GM23248 (cell line): ENCODE measurements at regions not wholly inside any gene's neighbourhood (a gene's known extent, or its start where the extent isn't known, plus 50 kb on each side); places are given as distances from the start of the nearest gene placed in this dataset.

ENCODE experiments used
- DNase-seq: peaks from one replicate; pipeline ENCODE4 v3.0.0-alpha.2; 2015
- H2AFZ ChIP-seq: fragments of 200-600 bp; sonication (generic); 2 replicates; pipeline ENCODE4 v1.6.1; 2016; ENCODE audit warnings: antibody characterized with exemption
- H3F3A ChIP-seq: fragments of 200-600 bp; sonication (generic); 2 replicates; pipeline ENCODE4 v1.6.1; 2016; ENCODE audit warnings: mild to moderate bottlenecking, antibody characterized with exemption, mixed run types; ENCODE audit not compliant: insufficient read depth
- H3K27ac ChIP-seq: fragments of 200-600 bp; sonication (generic); 2 replicates; pipeline ENCODE4 v1.5.1; 2016; ENCODE audit warnings: mild to moderate bottlenecking
- H3K27me3 ChIP-seq: fragments of 200-600 bp; sonication (generic); replicated peaks from 2 replicates; pipeline ENCODE4 v1.6.1; 2016; ENCODE audit warnings: mild to moderate bottlenecking; ENCODE audit not compliant: insufficient read depth
- H3K36me3 ChIP-seq: fragments of 200-600 bp; sonication (generic); 2 replicates; pipeline ENCODE4 v1.6.1; 2016; ENCODE audit warnings: low read depth, mild to moderate bottlenecking
- H3K4me1 ChIP-seq: fragments of 200-600 bp; sonication (generic); 2 replicates; pipeline ENCODE4 v1.6.1; 2016; ENCODE audit warnings: mild to moderate bottlenecking; ENCODE audit not compliant: insufficient read depth
- H3K4me2 ChIP-seq: fragments of 200-600 bp; sonication (generic); one replicate; pipeline ENCODE4 v1.6.1; 2016; ENCODE audit warnings: mild to moderate bottlenecking; ENCODE audit not compliant: unreplicated experiment
- H3K4me3 ChIP-seq: fragments of 200-600 bp; sonication (generic); 2 replicates; pipeline ENCODE4 v1.5.1; 2016; ENCODE audit warnings: mild to moderate bottlenecking
- H3K79me2 ChIP-seq: fragments of 200-600 bp; sonication (generic); 2 replicates; pipeline ENCODE4 v1.6.1; 2016; ENCODE audit warnings: mild to moderate bottlenecking; ENCODE audit not compliant: insufficient read depth
- H3K9ac ChIP-seq: fragments of 200-600 bp; sonication (generic); 2 replicates; pipeline ENCODE4 v1.6.1; 2016; ENCODE audit warnings: mild to moderate bottlenecking
- H3K9me2 ChIP-seq: fragments of 200-600 bp; sonication (generic); 2 replicates; pipeline ENCODE4 v1.6.1; 2016; ENCODE audit warnings: mixed run types, mild to moderate bottlenecking, moderate library complexity; ENCODE audit not compliant: insufficient read depth
- H3K9me3 ChIP-seq: fragments of 200-600 bp; sonication (generic); one replicate; pipeline ENCODE4 v1.6.1; 2017; ENCODE audit warnings: low read depth
- H4K20me1 ChIP-seq: fragments of 200-600 bp; sonication (generic); 2 replicates; pipeline ENCODE4 v1.6.0; 2016; ENCODE audit not compliant: insufficient read depth
- EZH2 ChIP-seq: fragments of 200-600 bp; sonication (generic); IDR thresholded peaks from 2 replicates; pipeline ENCODE4 v1.6.1; 2018; ENCODE audit warnings: antibody characterized with exemption, mild to moderate bottlenecking; ENCODE audit not compliant: insufficient read depth, poor library complexity, severe bottlenecking
- EZH2phosphoT487 ChIP-seq: fragments of 200-600 bp; sonication (generic); IDR thresholded peaks from 2 replicates; pipeline ENCODE4 v1.6.1; 2018; ENCODE audit warnings: antibody characterized with exemption, moderate library complexity, mild to moderate bottlenecking, low read depth; ENCODE audit not compliant: insufficient read depth
- WGBS, 2 experiments: methylation state at CpG; one replicate each; pipeline ENCODE4 v1.1.6; 2015 to 2017; ENCODE audit warnings: low lambda C conversion rate in 2 of 2, low coverage in 1 of 2; ENCODE audit errors: missing lambda C conversion rate in 2 of 2; 5-methylcytosine and 5-hydroxymethylcytosine counted together
- in situ Hi-C: fragments of 300-500 bp; cut with MboI; formaldehyde crosslinking; loops from 2 replicates; pipeline ENCODE4 v1.15.0; 2020

GRCh38 chr9:95762322-95762721 is 113.2 kb upstream of the ERCC6L2 start:
- TF ChIP-seq EZH2 (no peak), EZH2phosphoT487 (no peak)

GRCh38 chr9:95760791-95761190 is 114.7 kb upstream of the ERCC6L2 start:
- no peak overlapping the region for H3K9ac ChIP-seq
- no peaks in the 10 kb centered on the region for H3K9me2 ChIP-seq
- H3K4me2 ChIP-seq, result no peak overlapping the region
- no peaks in the 10 kb centered on the region for H3K36me3 ChIP-seq
- no peak overlapping the region for H3K4me3 ChIP-seq
- no peak for DNase-seq
- H3K27ac ChIP-seq, result no peak overlapping the region
- TF ChIP-seq EZH2 (no peak), EZH2phosphoT487 (no peak)
- peaks cover 6% of the 10 kb centered on the region; the same call in 1 of the 2 replicates for H3F3A ChIP-seq
- H3K4me1 ChIP-seq, result peaks cover 12% of the 10 kb centered on the region; the same call in 1 of the 2 replicates
- no peak overlapping the region for H2AFZ ChIP-seq
- H3K27me3 ChIP-seq, result no peaks in the 10 kb centered on the region
- in situ Hi-C loops, result no loop called here
- WGBS, 2 experiments, result 76 to 77% methylated on average over 8 of the region's 8 CpGs
- no peaks in the 10 kb centered on the region for H3K9me3 ChIP-seq
- no peaks in the 10 kb centered on the region for H3K79me2 ChIP-seq
- H4K20me1 ChIP-seq, result no peaks in the 10 kb centered on the region

More at GRCh38 chr9:95762322-95762721, 113.2 kb upstream of the ERCC6L2 start:
- Histone ChIP-seq H3K9ac (no peak overlapping the region), H3K4me2 (no peak overlapping the region), H3K4me1 (peaks cover 4% of the 10 kb centered on the region; the same call in 1 of the 2 replicates), H3K36me3 (no peaks in the 10 kb centered on the region), H3K9me3 (no peaks in the 10 kb centered on the region), H3K27me3 (no peaks in the 10 kb centered on the region), H3K79me2 (no peaks in the 10 kb centered on the region), H2AFZ (no peak overlapping the region), H3F3A (peaks cover 4% of the 10 kb centered on the region; the same call in 1 of the 2 replicates), H3K9me2 (no peaks in the 10 kb centered on the region), H3K27ac (no peak overlapping the region), H3K4me3 (no peak overlapping the region), H4K20me1 (no peaks in the 10 kb centered on the region)
- 78 to 82% methylated on average over 6 of the region's 6 CpGs for WGBS, 2 experiments
- in situ Hi-C loops, result no loop called here
- no peak for DNase-seq

GRCh38 chr9:95757439-95757838 is 118.1 kb upstream of the ERCC6L2 start:
- DNase-seq, result no peak
- no peaks in the 10 kb centered on the region for H3K79me2 ChIP-seq
- TF ChIP-seq EZH2phosphoT487 (no peak), EZH2 (no peak)
- in situ Hi-C loops, result no loop called here
- peak overlapping the region; percentile 1 for H3K4me2 ChIP-seq
- no peak overlapping the region for H3K9ac ChIP-seq
- no peak overlapping the region for H3K27ac ChIP-seq
- H3K4me1 ChIP-seq, result peaks cover 12% of the 10 kb centered on the region; the same call in 1 of the 2 replicates
- no peaks in the 10 kb centered on the region for H3K27me3 ChIP-seq
- 74 to 76% methylated on average over 6 of the region's 6 CpGs for WGBS, 2 experiments
- peaks cover 6% of the 10 kb centered on the region; the same call in 1 of the 2 replicates for H3F3A ChIP-seq
- no peak overlapping the region for H2AFZ ChIP-seq
- no peaks in the 10 kb centered on the region for H4K20me1 ChIP-seq
- no peaks in the 10 kb centered on the region for H3K36me3 ChIP-seq
- no peak overlapping the region for H3K4me3 ChIP-seq
- no peaks in the 10 kb centered on the region for H3K9me2 ChIP-seq
- H3K9me3 ChIP-seq, result no peaks in the 10 kb centered on the region

- no peaks in the 10 kb centered on the region; the same call in 1 of the 2 replicates for H3K27me3 ChIP-seq
- no peak overlapping the region for H2AFZ ChIP-seq
- H3K4me1 ChIP-seq, result peaks cover 12% of the 10 kb centered on the region; the same call in 1 of the 2 replicates
- WGBS, 2 experiments, result 5% methylated on average over 4 of the region's 4 CpGs
- H3K9me3 ChIP-seq, result no peaks in the 10 kb centered on the region
- H4K20me1 ChIP-seq, result no peaks in the 10 kb centered on the region
- peaks cover 6% of the 10 kb centered on the region; the same call in 1 of the 2 replicates for H3F3A ChIP-seq
- H3K9ac ChIP-seq, result no peak overlapping the region
- H3K36me3 ChIP-seq, result no peaks in the 10 kb centered on the region
- DNase-seq, result peak; percentile 81
- in situ Hi-C loops, result no loop called here
- H3K79me2 ChIP-seq, result no peaks in the 10 kb centered on the region
- H3K4me2 ChIP-seq, result peak overlapping the region; percentile 1
- no peaks in the 10 kb centered on the region for H3K9me2 ChIP-seq
- H3K27ac ChIP-seq, result no peak overlapping the region
- TF ChIP-seq EZH2 (no peak), EZH2phosphoT487 (no peak)
- no peak overlapping the region for H3K4me3 ChIP-seq
Measured at GRCh38 chr9:95756986-95757385, 118.5 kb upstream of the ERCC6L2 start.
